ENCODE measurements at regions not wholly inside any gene's neighbourhood (a gene's known extent, or its start where the extent isn't known, plus 50 kb on each side); places are given as distances from the start of the nearest gene placed in this dataset.

DNA sequence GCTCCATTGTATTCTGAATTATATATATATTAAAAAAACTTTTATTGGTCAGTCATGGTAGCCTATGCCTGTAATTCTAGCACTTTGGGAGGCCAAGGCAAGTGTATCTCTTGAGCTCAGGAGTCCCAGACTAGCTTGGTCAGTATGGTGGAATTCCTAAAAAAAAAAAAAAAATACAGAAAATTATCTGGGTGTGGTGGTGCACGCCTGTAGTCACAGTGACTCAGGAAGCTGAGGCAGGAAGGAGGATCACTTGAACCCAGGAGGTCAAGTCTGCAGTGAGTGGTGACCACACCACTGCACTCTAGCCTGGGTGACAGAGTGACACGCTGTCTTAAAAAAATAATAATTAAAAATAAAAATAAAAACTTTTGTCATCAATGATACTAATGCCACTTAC is 133.2 kb downstream of the FAT3 start:
- Histone ChIP-seq H3K18ac (ENCODE audit: insufficient read length, low read depth, low read length) (no peak overlapping the region), H3K27ac (ENCODE audit: insufficient read length, low read depth, low read length) (no peak overlapping the region), H3K23me2 (ENCODE audit: insufficient read length, low read depth, low read length, poor library complexity, severe bottlenecking) (no peaks in the 10 kb centered on the region), H2BK12ac (ENCODE audit: insufficient read length, low read depth, low read length) (no peak overlapping the region), H3K27me3 (ENCODE audit: insufficient read depth, low read length) (no peaks in the 10 kb centered on the region), H2BK20ac (ENCODE audit: low read depth, low read length, poor library complexity, severe bottlenecking) (no peak overlapping the region), H4K91ac (ENCODE audit: insufficient read length, low read depth, low read length) (no peak overlapping the region), H4K8ac (replicated peaks; ENCODE audit: insufficient read length, low read depth, low read length) (no peak overlapping the region), H3K4me2 (ENCODE audit: insufficient read depth, insufficient read length, low read length) (no peak overlapping the region), H4K20me1 (ENCODE audit: control insufficient read depth, insufficient read depth, insufficient read length) (no peaks in the 10 kb centered on the region), H4K5ac (ENCODE audit: insufficient read length, low read depth, low read length) (no peak overlapping the region), H2AFZ (ENCODE audit: low read length) (no peak overlapping the region), H3K23ac (ENCODE audit: insufficient read length, low read depth, low read length) (no peak overlapping the region), H3K79me1 (ENCODE audit: insufficient read depth, low read depth, low read length, poor library complexity, severe bottlenecking) (no peaks in the 10 kb centered on the region), H2AK5ac (ENCODE audit: insufficient read length, low read length) (no peak overlapping the region), H3K14ac (ENCODE audit: insufficient read depth, low read length) (no peak overlapping the region), H3T11ph (ENCODE audit: low read length) (no peak overlapping the region), H3K9me3 (ENCODE audit: control insufficient read depth, low read depth, low read length) (no peaks in the 10 kb centered on the region), H2BK15ac (ENCODE audit: low read depth, low read length) (no peak overlapping the region), H3K9ac (ENCODE audit: extremely low read depth, insufficient read length, low read length) (no peak overlapping the region), H2BK120ac (ENCODE audit: low read depth, low read length, poor library complexity, severe bottlenecking) (no peak overlapping the region), H2BK5ac (ENCODE audit: insufficient read length, low read length) (no peak overlapping the region), H3K4me1 (ENCODE audit: insufficient read depth, low read length) (peaks cover 3% of the 10 kb centered on the region; the same call in 1 of the 2 replicates), H3K4ac (ENCODE audit: low read depth, low read length) (no peak overlapping the region), H3K79me2 (ENCODE audit: insufficient read depth, low read length) (peaks cover 5% of the 10 kb centered on the region), H3K56ac (ENCODE audit: insufficient read length, low read depth, low read length) (no peak overlapping the region)
- DNase-seq = no peak
- H3K36me3 Mint-ChIP-seq (ENCODE audit: insufficient read depth in 1 of 3, low read depth in 3 of 3) = peaks cover 0 to 6% (median 0%) of the 10 kb centered on the region in 3 experiments; a peak in 2 of 7 replicates
- no peak overlapping the region for H3K27ac Mint-ChIP-seq
- H3K9me3 Mint-ChIP-seq = no peaks in the 10 kb centered on the region
- H3K27me3 Mint-ChIP-seq (ENCODE audit: low read depth) = no peaks in the 10 kb centered on the region
- no peak overlapping the region for H3K4me3 Mint-ChIP-seq
- no CpG with 5 or more reads among the region's 2 CpGs for WGBS (ENCODE audit: extremely low coverage, insufficient read length, low lambda C conversion rate)
- TF ChIP-seq, protein P1, sequence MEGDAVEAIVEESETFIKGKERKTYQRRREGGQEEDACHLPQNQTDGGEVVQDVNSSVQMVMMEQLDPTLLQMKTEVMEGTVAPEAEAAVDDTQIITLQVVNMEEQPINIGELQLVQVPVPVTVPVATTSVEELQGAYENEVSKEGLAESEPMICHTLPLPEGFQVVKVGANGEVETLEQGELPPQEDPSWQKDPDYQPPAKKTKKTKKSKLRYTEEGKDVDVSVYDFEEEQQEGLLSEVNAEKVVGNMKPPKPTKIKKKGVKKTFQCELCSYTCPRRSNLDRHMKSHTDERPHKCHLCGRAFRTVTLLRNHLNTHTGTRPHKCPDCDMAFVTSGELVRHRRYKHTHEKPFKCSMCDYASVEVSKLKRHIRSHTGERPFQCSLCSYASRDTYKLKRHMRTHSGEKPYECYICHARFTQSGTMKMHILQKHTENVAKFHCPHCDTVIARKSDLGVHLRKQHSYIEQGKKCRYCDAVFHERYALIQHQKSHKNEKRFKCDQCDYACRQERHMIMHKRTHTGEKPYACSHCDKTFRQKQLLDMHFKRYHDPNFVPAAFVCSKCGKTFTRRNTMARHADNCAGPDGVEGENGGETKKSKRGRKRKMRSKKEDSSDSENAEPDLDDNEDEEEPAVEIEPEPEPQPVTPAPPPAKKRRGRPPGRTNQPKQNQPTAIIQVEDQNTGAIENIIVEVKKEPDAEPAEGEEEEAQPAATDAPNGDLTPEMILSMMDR (conservative IDR thresholded peaks at IDR 0.05) = no peak
- peaks cover 2 to 6% of the 10 kb centered on the region in 2 experiments for H3K4me1 Mint-ChIP-seq
